Aorta (tissue), 5 donors: ENCODE measurements at regions not wholly inside any gene's neighbourhood (a gene's known extent, or its start where the extent isn't known, plus 50 kb on each side); places are given as distances from the start of the nearest gene placed in this dataset.
"Not testable (repeated sequence)": the region's sequence is repeated elsewhere in the genome, so short reads cannot be mapped to it uniquely, and the experiment has no call there.

Experiments
- ATAC-seq: fragments of 200-7000 bp; cut with Tn5 transposase; one replicate; pipeline ENCODE4 v1.9.1; 2022; ENCODE audit warnings: moderate library complexity; ENCODE audit not compliant: low FRiP score
- DNase-seq, 2 donors: peaks; one replicate each; pipeline ENCODE4 v3.0.0-alpha.2; 2020
- H3K27ac ChIP-seq, 2 donors: one replicate each; pipeline ENCODE4 v1.5.1; 2013; ENCODE audit warnings: low read length in 2 of 2, mild to moderate bottlenecking in 2 of 2, moderate library complexity in 2 of 2, control low read depth in 1 of 2, inconsistent platforms in 1 of 2, low read depth in 1 of 2
- H3K27me3 ChIP-seq, 2 donors: one replicate each; pipeline ENCODE4 v1.6.1; 2013; ENCODE audit warnings: control low read depth in 1 of 2, low read length in 1 of 2, mild to moderate bottlenecking in 1 of 2, moderate library complexity in 1 of 2; ENCODE audit not compliant: insufficient read depth in 2 of 2, control insufficient read depth in 1 of 2
- H3K36me3 ChIP-seq, 2 donors: one replicate each; pipeline ENCODE4 v1.6.1; 2013; ENCODE audit warnings: control low read depth in 1 of 2, low read length in 1 of 2, mild to moderate bottlenecking in 1 of 2; ENCODE audit not compliant: insufficient read depth in 2 of 2, control insufficient read depth in 1 of 2
- H3K4me1 ChIP-seq, 2 donors: one replicate each; pipeline ENCODE4 v1.6.1; 2013; ENCODE audit warnings: low read length in 2 of 2, control low read depth in 1 of 2, mild to moderate bottlenecking in 1 of 2, moderate library complexity in 1 of 2; ENCODE audit not compliant: insufficient read depth in 2 of 2, control insufficient read depth in 1 of 2
- H3K4me3 ChIP-seq, 2 donors: one replicate each; pipeline ENCODE4 v1.5.1; 2013; ENCODE audit warnings: low read length in 2 of 2, control low read depth in 1 of 2, mild to moderate bottlenecking in 1 of 2
- H3K9me3 ChIP-seq: one replicate; pipeline ENCODE4 v1.6.1; 2013; ENCODE audit warnings: mild to moderate bottlenecking, low read length; ENCODE audit not compliant: control insufficient read depth
- WGBS, 2 donors: extraction: QIAGEN DNeasy Blood & Tissue Kit; methylation state at CpG; one replicate each; pipeline ENCODE4 v1.1.7; 2013; 5-methylcytosine and 5-hydroxymethylcytosine counted together
- intact Hi-C, 2 donors: fragments of 100-400 bp; cut with DNase I; formaldehyde crosslinking; loops; one replicate each; pipeline versions ENCODE4 v1.14.2 to v1.15.0; 2022
- donor health status: healthy with polysubstance abuse.
- donor health status: Bipolar disorder and iron deficiency.
- donor health status: DM: no; HTN: no; CAD: no.
- donor health status: DM: no; HTN: no; CAD: no.
- donor health status: DM: yes; HTN: yes; CAD: no.

- peaks cover 0 to 3% of the 10 kb centered on the region in 2 donors for H3K4me1 ChIP-seq
- no peaks in the 10 kb centered on the region for H3K36me3 ChIP-seq
- WGBS, 2 donors: 30 to 40% methylated on average over 5 of the region's 5 CpGs
- H3K9me3 ChIP-seq: no peaks in the 10 kb centered on the region
- no peak overlapping the region for H3K4me3 ChIP-seq
- no peak for DNase-seq
- intact Hi-C loops: no loop called here
- no peak overlapping the region for H3K27ac ChIP-seq
- no peak for ATAC-seq
- H3K27me3 ChIP-seq: no peaks in the 10 kb centered on the region
Measured at GRCh38 chr1:194068446-194069167, 882.2 kb upstream of the B3GALT2 start.

- ATAC-seq (no peak), DNase-seq (no peak)
- Histone ChIP-seq H3K4me3 (no peak overlapping the region), H3K9me3 (no peaks in the 10 kb centered on the region), H3K27me3 (no peaks in the 10 kb centered on the region), H3K4me1 (peaks cover 0 to 3% of the 10 kb centered on the region in 2 donors), H3K36me3 (no peaks in the 10 kb centered on the region), H3K27ac (no peak overlapping the region)
- 17 to 24% methylated on average over 2 of the region's 2 CpGs for WGBS, 2 donors
- intact Hi-C loops: no loop called here
Measured at GRCh38 chr1:194067772-194068171, 881.4 kb upstream of the B3GALT2 start.

- no peaks in the 10 kb centered on the region for H3K36me3 ChIP-seq
- DNase-seq (no peak), ATAC-seq (no peak)
- H3K27me3 ChIP-seq: no peaks in the 10 kb centered on the region
- H3K27ac ChIP-seq: no peak overlapping the region
- WGBS, 2 donors: 43% methylated on average over 2 of the region's 2 CpGs
- H3K4me3 ChIP-seq: no peak overlapping the region
- intact Hi-C loops: no loop called here
- no peaks in the 10 kb centered on the region for H3K4me1 ChIP-seq
- no peaks in the 10 kb centered on the region for H3K9me3 ChIP-seq
Measured at GRCh38 chr1:194062962-194063361, 876.5 kb upstream of the B3GALT2 start.

GRCh38 chr1:194062526-194062925, 876.1 kb upstream of the B3GALT2 start:
- Histone ChIP-seq H3K4me1 (no peaks in the 10 kb centered on the region), H3K9me3 (no peaks in the 10 kb centered on the region), H3K4me3 (no peak overlapping the region), H3K27ac (no peak overlapping the region), H3K27me3 (no peaks in the 10 kb centered on the region), H3K36me3 (no peaks in the 10 kb centered on the region)
- no peak for DNase-seq
- WGBS, 2 donors: 71 to 78% methylated on average over 1 of the region's 1 CpG
- intact Hi-C loops: no loop called here
- ATAC-seq: no peak

GRCh38 chr1:194060481-194060880, 874.1 kb upstream of the B3GALT2 start:
- H3K9me3 ChIP-seq: no peaks in the 10 kb centered on the region
- no peak overlapping the region for H3K4me3 ChIP-seq
- no peaks in the 10 kb centered on the region for H3K36me3 ChIP-seq
- WGBS, 2 donors: 90 to 95% methylated on average over 4 of the region's 4 CpGs
- no peak overlapping the region for H3K27ac ChIP-seq
- ATAC-seq: no peak
- intact Hi-C loops: no loop called here
- DNase-seq: no peak
- H3K4me1 ChIP-seq: no peaks in the 10 kb centered on the region
- H3K27me3 ChIP-seq: no peaks in the 10 kb centered on the region

- 92 to 97% methylated on average over 4 to 5 of the region's 5 CpGs for WGBS, 2 donors
- H3K4me1 ChIP-seq, H3K27ac ChIP-seq, DNase-seq, H3K36me3 ChIP-seq, H3K9me3 ChIP-seq, H3K27me3 ChIP-seq, H3K4me3 ChIP-seq, intact Hi-C loops, ATAC-seq: not testable (repeated sequence)
Measured at GRCh38 chr1:194058268-194058667, 871.9 kb upstream of the B3GALT2 start.

GRCh38 chr1:194056169-194056568, 869.8 kb upstream of the B3GALT2 start:
- ATAC-seq: no peak
- H3K27me3 ChIP-seq: no peaks in the 10 kb centered on the region
- no peaks in the 10 kb centered on the region for H3K36me3 ChIP-seq
- no peak overlapping the region for H3K4me3 ChIP-seq
- no peak overlapping the region for H3K27ac ChIP-seq
- no peaks in the 10 kb centered on the region for H3K9me3 ChIP-seq
- H3K4me1 ChIP-seq: peaks cover 0 to 2% of the 10 kb centered on the region in 2 donors
- intact Hi-C loops: no loop called here
- no peak for DNase-seq
- WGBS, 2 donors: 90 to 94% methylated on average over 2 of the region's 2 CpGs

- Histone ChIP-seq H3K9me3 (no peaks in the 10 kb centered on the region), H3K27me3 (no peaks in the 10 kb centered on the region), H3K4me1 (peaks cover 0 to 2% of the 10 kb centered on the region in 2 donors), H3K4me3 (no peak overlapping the region), H3K36me3 (no peaks in the 10 kb centered on the region), H3K27ac (no peak overlapping the region)
- intact Hi-C loops: no loop called here
- 2 to 5% methylated on average over 1 of the region's 1 CpG for WGBS, 2 donors
- no peak for ATAC-seq
- DNase-seq: no peak
Measured at GRCh38 chr1:194055536-194055935, 869.1 kb upstream of the B3GALT2 start.

GRCh38 chr1:194052514-194053338, 866.3 kb upstream of the B3GALT2 start:
- no peaks in the 10 kb centered on the region for H3K9me3 ChIP-seq
- H3K36me3 ChIP-seq: no peaks in the 10 kb centered on the region
- H3K27ac ChIP-seq: no peak overlapping the region
- H3K27me3 ChIP-seq: no peaks in the 10 kb centered on the region
- DNase-seq: no peak
- 90 to 92% methylated on average over 2 of the region's 2 CpGs for WGBS, 2 donors
- H3K4me3 ChIP-seq: no peak overlapping the region
- intact Hi-C loops: no loop called here
- peaks cover 0 to 2% of the 10 kb centered on the region in 2 donors for H3K4me1 ChIP-seq
- ATAC-seq: no peak
